ENCODE measurements at regions not wholly inside any gene's neighbourhood (a gene's known extent, or its start where the extent isn't known, plus 50 kb on each side); places are given as distances from the start of the nearest gene placed in this dataset.

GRCh38 chr21:27068811-27069210 lies 101.9 kb upstream of the ADAMTS5 start:
- H3K9me3 ChIP-seq = peaks cover 0 to under 1% (median 0%) of the 10 kb centered on the region in 3 donors
- no peaks in the 10 kb centered on the region for H3K36me3 ChIP-seq
- no peak for ATAC-seq
- no peak overlapping the region for H3K27ac ChIP-seq
- H3K4me3 ChIP-seq = no peak overlapping the region
- H3K4me1 ChIP-seq = peaks cover 0 to 16% (median 0%) of the 10 kb centered on the region in 3 donors
- H3K27me3 ChIP-seq = no peaks in the 10 kb centered on the region
- no peak for TF ChIP-seq POLR2AphosphoS5 (IDR thresholded peaks at IDR 0.05)

GRCh38 chr21:27067226-27067625 lies 100.3 kb upstream of the ADAMTS5 start:
- Histone ChIP-seq H3K4me3 (no peak overlapping the region), H3K36me3 (no peaks in the 10 kb centered on the region), H3K9me3 (peaks cover 0 to 2% (median 0%) of the 10 kb centered on the region in 3 donors), H3K4me1 (peaks cover 0 to 16% (median 0%) of the 10 kb centered on the region in 3 donors), H3K27me3 (no peaks in the 10 kb centered on the region), H3K27ac (no peak overlapping the region)
- no peak for ATAC-seq
- TF ChIP-seq POLR2A (IDR thresholded peaks at IDR 0.05) = no peak
- no peak for TF ChIP-seq EP300 (IDR thresholded peaks at IDR 0.05)
- TF ChIP-seq POLR2AphosphoS5 (IDR thresholded peaks at IDR 0.05) = no peak
- TF ChIP-seq, protein P1, sequence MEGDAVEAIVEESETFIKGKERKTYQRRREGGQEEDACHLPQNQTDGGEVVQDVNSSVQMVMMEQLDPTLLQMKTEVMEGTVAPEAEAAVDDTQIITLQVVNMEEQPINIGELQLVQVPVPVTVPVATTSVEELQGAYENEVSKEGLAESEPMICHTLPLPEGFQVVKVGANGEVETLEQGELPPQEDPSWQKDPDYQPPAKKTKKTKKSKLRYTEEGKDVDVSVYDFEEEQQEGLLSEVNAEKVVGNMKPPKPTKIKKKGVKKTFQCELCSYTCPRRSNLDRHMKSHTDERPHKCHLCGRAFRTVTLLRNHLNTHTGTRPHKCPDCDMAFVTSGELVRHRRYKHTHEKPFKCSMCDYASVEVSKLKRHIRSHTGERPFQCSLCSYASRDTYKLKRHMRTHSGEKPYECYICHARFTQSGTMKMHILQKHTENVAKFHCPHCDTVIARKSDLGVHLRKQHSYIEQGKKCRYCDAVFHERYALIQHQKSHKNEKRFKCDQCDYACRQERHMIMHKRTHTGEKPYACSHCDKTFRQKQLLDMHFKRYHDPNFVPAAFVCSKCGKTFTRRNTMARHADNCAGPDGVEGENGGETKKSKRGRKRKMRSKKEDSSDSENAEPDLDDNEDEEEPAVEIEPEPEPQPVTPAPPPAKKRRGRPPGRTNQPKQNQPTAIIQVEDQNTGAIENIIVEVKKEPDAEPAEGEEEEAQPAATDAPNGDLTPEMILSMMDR (IDR thresholded peaks at IDR 0.05) = no peak
- 77 to 80% methylated on average over 1 of the region's 1 CpG for whole genome bisulfite sequencing, 2 donors (ENCODE audit: low coverage in 1 of 2)

GRCh38 chr21:27062443-27062842 lies 95.6 kb upstream of the ADAMTS5 start:
- H3K4me3 ChIP-seq = no peak overlapping the region
- no peaks in the 10 kb centered on the region for H3K36me3 ChIP-seq
- 25 to 38% methylated on average over 1 of the region's 1 CpG for WGBS, 2 donors (ENCODE audit: low coverage in 1 of 2)
- peaks cover 0 to 2% (median 0%) of the 10 kb centered on the region in 3 donors for H3K9me3 ChIP-seq
- ATAC-seq = no peak
- H3K27me3 ChIP-seq = no peaks in the 10 kb centered on the region
- no peaks in the 10 kb centered on the region for H3K4me1 ChIP-seq
- TF ChIP-seq EP300 (IDR thresholded peaks at IDR 0.05) (no peak), POLR2AphosphoS5 (IDR thresholded peaks at IDR 0.05) (no peak), POLR2A (IDR thresholded peaks at IDR 0.05) (no peak)
- TF ChIP-seq, protein P1 (IDR thresholded peaks at IDR 0.05) = no peak
- H3K27ac ChIP-seq = no peak overlapping the region

DNA sequence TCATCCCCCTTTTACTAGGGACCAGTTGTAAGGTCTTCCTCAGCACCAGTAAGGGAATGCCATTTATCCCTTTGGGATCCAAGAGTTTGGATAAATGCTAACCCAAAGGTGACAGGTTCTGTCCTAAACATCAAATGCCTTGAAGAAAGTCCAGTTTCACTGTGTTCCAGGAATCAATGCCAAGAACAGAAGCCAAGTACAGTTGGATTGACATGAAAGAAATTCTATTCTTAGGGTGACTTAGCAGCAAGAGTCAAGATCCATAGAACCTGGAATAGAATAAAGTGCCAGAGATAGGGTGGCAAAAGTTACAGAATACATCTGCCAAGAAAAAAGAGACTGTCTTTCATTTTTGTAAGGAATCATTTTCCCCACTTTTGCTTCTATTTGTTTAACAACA lies 94.9 kb upstream of the ADAMTS5 start:
- Histone ChIP-seq H3K27ac (peak overlapping the region in 1 of 4 donors; percentile 11), H3K4me1 (no peaks in the 10 kb centered on the region), H3K9me3 (peaks cover 0 to 2% (median 0%) of the 10 kb centered on the region in 3 donors), H3K4me3 (no peak overlapping the region), H3K36me3 (no peaks in the 10 kb centered on the region), H3K27me3 (no peaks in the 10 kb centered on the region)
- ATAC-seq = no peak
- TF ChIP-seq, protein P1 (IDR thresholded peaks at IDR 0.05) = no peak
- TF ChIP-seq EP300 (IDR thresholded peaks at IDR 0.05) = no peak
- TF ChIP-seq POLR2A (IDR thresholded peaks at IDR 0.05) = no peak
- no peak for TF ChIP-seq POLR2AphosphoS5 (IDR thresholded peaks at IDR 0.05)

DNA sequence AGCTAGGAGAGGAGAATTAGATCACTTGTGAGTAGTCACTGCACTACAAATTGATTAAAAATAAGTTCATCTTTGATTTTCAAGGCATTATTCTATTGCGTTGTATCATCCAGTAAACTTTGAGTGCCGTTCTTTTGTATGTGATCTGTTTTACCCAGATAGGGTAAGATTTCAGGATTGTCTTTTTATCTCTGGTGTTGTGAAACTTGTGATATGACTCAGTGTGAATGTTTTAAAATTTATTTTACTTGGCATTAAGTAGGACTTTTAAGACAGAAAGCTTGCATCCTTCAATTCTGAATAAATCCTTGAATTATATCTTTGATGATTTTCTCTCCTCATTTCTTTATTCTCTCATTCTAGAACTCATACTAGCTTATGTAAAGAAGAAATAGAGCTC lies 93.3 kb upstream of the ADAMTS5 start:
- Histone ChIP-seq H3K27ac (no peak overlapping the region), H3K4me1 (no peaks in the 10 kb centered on the region), H3K27me3 (no peaks in the 10 kb centered on the region), H3K9me3 (peaks cover 0 to 2% (median 0%) of the 10 kb centered on the region in 3 donors), H3K4me3 (no peak overlapping the region), H3K36me3 (no peaks in the 10 kb centered on the region)
- WGBS, 2 donors (ENCODE audit: low coverage in 1 of 2) = 74 to 88% methylated on average over 2 of the region's 2 CpGs
- no peak for ATAC-seq
- TF ChIP-seq, protein P1 (IDR thresholded peaks at IDR 0.05) = no peak
- no peak for TF ChIP-seq EP300 (IDR thresholded peaks at IDR 0.05)
- TF ChIP-seq POLR2AphosphoS5 (IDR thresholded peaks at IDR 0.05) = no peak
- no peak for TF ChIP-seq POLR2A (IDR thresholded peaks at IDR 0.05)
